Neural progenitor cell (in vitro differentiated cells): ENCODE measurements at regions not wholly inside any gene's neighbourhood (a gene's known extent, or its start where the extent isn't known, plus 50 kb on each side); places are given as distances from the start of the nearest gene placed in this dataset.

Source experiments
- EZH2 ChIP-seq: fragments of 200-600 bp; sonication (generic); IDR thresholded peaks from 2 replicates; pipeline ENCODE4 v1.6.1; 2017; ENCODE audit warnings: antibody characterized with exemption, mild to moderate bottlenecking, moderate library complexity
- TF ChIP-seq, protein P1 (sequence below): fragments of 200-600 bp; sonication (generic); IDR thresholded peaks from 2 replicates; pipeline ENCODE4 v1.5.1; 2017; ENCODE audit warnings: antibody characterized with exemption, mild to moderate bottlenecking

GRCh38 chr9:7313389-7313788 lies 486.2 kb downstream of the DMAC1 start:
- TF ChIP-seq, protein P1, sequence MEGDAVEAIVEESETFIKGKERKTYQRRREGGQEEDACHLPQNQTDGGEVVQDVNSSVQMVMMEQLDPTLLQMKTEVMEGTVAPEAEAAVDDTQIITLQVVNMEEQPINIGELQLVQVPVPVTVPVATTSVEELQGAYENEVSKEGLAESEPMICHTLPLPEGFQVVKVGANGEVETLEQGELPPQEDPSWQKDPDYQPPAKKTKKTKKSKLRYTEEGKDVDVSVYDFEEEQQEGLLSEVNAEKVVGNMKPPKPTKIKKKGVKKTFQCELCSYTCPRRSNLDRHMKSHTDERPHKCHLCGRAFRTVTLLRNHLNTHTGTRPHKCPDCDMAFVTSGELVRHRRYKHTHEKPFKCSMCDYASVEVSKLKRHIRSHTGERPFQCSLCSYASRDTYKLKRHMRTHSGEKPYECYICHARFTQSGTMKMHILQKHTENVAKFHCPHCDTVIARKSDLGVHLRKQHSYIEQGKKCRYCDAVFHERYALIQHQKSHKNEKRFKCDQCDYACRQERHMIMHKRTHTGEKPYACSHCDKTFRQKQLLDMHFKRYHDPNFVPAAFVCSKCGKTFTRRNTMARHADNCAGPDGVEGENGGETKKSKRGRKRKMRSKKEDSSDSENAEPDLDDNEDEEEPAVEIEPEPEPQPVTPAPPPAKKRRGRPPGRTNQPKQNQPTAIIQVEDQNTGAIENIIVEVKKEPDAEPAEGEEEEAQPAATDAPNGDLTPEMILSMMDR, result no peak
- no peak for TF ChIP-seq EZH2
